ENCODE measurements at regions not wholly inside any gene's neighbourhood (a gene's known extent, or its start where the extent isn't known, plus 50 kb on each side); places are given as distances from the start of the nearest gene placed in this dataset.

DNA sequence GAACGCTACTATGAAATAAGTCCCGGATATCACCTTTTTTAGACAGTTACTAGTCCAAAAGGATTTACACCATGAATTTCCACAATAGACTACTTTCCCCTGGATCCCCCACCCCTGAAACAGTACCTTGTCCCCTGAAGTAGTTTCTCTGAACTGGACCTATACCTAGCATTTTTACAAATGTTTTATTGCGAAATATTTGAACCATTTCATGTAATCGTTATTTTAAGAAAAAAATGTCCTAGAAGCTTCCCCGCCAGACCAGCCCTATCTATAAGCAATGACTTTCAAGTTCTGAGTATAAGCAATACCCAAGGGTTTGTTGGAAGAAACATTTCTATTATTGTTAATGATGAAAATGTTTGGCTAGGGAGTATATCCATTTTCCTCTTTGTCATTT lies 517.8 kb upstream of the IGFBP7 start:
- H3K9me3 ChIP-seq (ENCODE audit: low read length), result no peaks in the 10 kb centered on the region
- TF ChIP-seq, protein P1, sequence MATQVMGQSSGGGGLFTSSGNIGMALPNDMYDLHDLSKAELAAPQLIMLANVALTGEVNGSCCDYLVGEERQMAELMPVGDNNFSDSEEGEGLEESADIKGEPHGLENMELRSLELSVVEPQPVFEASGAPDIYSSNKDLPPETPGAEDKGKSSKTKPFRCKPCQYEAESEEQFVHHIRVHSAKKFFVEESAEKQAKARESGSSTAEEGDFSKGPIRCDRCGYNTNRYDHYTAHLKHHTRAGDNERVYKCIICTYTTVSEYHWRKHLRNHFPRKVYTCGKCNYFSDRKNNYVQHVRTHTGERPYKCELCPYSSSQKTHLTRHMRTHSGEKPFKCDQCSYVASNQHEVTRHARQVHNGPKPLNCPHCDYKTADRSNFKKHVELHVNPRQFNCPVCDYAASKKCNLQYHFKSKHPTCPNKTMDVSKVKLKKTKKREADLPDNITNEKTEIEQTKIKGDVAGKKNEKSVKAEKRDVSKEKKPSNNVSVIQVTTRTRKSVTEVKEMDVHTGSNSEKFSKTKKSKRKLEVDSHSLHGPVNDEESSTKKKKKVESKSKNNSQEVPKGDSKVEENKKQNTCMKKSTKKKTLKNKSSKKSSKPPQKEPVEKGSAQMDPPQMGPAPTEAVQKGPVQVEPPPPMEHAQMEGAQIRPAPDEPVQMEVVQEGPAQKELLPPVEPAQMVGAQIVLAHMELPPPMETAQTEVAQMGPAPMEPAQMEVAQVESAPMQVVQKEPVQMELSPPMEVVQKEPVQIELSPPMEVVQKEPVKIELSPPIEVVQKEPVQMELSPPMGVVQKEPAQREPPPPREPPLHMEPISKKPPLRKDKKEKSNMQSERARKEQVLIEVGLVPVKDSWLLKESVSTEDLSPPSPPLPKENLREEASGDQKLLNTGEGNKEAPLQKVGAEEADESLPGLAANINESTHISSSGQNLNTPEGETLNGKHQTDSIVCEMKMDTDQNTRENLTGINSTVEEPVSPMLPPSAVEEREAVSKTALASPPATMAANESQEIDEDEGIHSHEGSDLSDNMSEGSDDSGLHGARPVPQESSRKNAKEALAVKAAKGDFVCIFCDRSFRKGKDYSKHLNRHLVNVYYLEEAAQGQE (IDR thresholded peaks at IDR 0.05; ENCODE audit: borderline replicate concordance), result no peak
- no peak for TF ChIP-seq SMC3 (conservative IDR thresholded peaks at IDR 0.05; ENCODE audit: poor library complexity)
- no peak for TF ChIP-seq POLR2AphosphoS5 (IDR thresholded peaks at IDR 0.05)
- TF ChIP-seq EZH2 (IDR thresholded peaks at IDR 0.05; ENCODE audit: borderline replicate concordance, insufficient read depth, low read length, poor library complexity, severe bottlenecking), result no peak
- no peak for TF ChIP-seq EP300 (conservative IDR thresholded peaks at IDR 0.05; ENCODE audit: poor library complexity, severe bottlenecking)
- no peak for TF ChIP-seq CTCF (IDR thresholded peaks at IDR 0.05; ENCODE audit: poor library complexity, severe bottlenecking)
- TF ChIP-seq RAD21 (conservative IDR thresholded peaks at IDR 0.05), result no peak
- TF ChIP-seq MXI1 (conservative IDR thresholded peaks at IDR 0.05; ENCODE audit: poor library complexity, severe bottlenecking), result no peak
- TF ChIP-seq TAF1 (IDR thresholded peaks at IDR 0.05; ENCODE audit: low read depth), result no peak

GRCh38 chr4:57614257-57614932 lies 504.2 kb upstream of the IGFBP7 start:
- Histone ChIP-seq H3K9me2 (ENCODE audit: insufficient read depth, low read length) (no peaks in the 10 kb centered on the region), H3K9ac (ENCODE audit: low read length) (no peak overlapping the region), H3K27me3 (ENCODE audit: insufficient read depth, low read depth, low read length) (no peaks in the 10 kb centered on the region), H3K4me3 (ENCODE audit: low read length) (no peak overlapping the region), H2AFZ (ENCODE audit: low read depth, low read length) (no peak overlapping the region), H3F3A (ENCODE audit: insufficient read depth, low read length, poor library complexity, severe bottlenecking) (no peaks in the 10 kb centered on the region), H3K4me2 (ENCODE audit: low read length) (no peak overlapping the region), H3K79me2 (replicated peaks; ENCODE audit: insufficient read depth, low read length) (no peaks in the 10 kb centered on the region), H4K20me1 (ENCODE audit: insufficient read depth) (no peaks in the 10 kb centered on the region), H3K36me3 (ENCODE audit: insufficient read depth, low read length) (no peaks in the 10 kb centered on the region), H3K27ac (ENCODE audit: low read length) (no peak overlapping the region), H3K9me3 (ENCODE audit: low read length) (no peaks in the 10 kb centered on the region)
- no peak for TF ChIP-seq POLR2AphosphoS5 (IDR thresholded peaks at IDR 0.05)
- TF ChIP-seq, protein P1 (IDR thresholded peaks at IDR 0.05; ENCODE audit: borderline replicate concordance), result no peak
- no peak for TF ChIP-seq EZH2 (IDR thresholded peaks at IDR 0.05; ENCODE audit: borderline replicate concordance, insufficient read depth, low read length, poor library complexity, severe bottlenecking)
- TF ChIP-seq TAF1 (IDR thresholded peaks at IDR 0.05; ENCODE audit: low read depth), result no peak
- no peak for TF ChIP-seq RAD21 (conservative IDR thresholded peaks at IDR 0.05)
- TF ChIP-seq CTCF (IDR thresholded peaks at IDR 0.05; ENCODE audit: poor library complexity, severe bottlenecking), result no peak
- TF ChIP-seq EP300 (conservative IDR thresholded peaks at IDR 0.05; ENCODE audit: poor library complexity, severe bottlenecking), result no peak
- TF ChIP-seq SMC3 (conservative IDR thresholded peaks at IDR 0.05; ENCODE audit: poor library complexity), result no peak
- TF ChIP-seq MXI1 (conservative IDR thresholded peaks at IDR 0.05; ENCODE audit: poor library complexity, severe bottlenecking), result no peak

More for the DNA sequence above, 517.8 kb upstream of the IGFBP7 start:
- H3K36me3 ChIP-seq (ENCODE audit: insufficient read depth, low read length), result no peaks in the 10 kb centered on the region
- H4K20me1 ChIP-seq (ENCODE audit: insufficient read depth), result no peaks in the 10 kb centered on the region
- no peak overlapping the region for H3K4me3 ChIP-seq (ENCODE audit: low read length)
- H3K27ac ChIP-seq (ENCODE audit: low read length), result no peak overlapping the region
- no peak overlapping the region for H3K9ac ChIP-seq (ENCODE audit: low read length)
- H2AFZ ChIP-seq (ENCODE audit: low read depth, low read length), result no peak overlapping the region
- no peaks in the 10 kb centered on the region for H3F3A ChIP-seq (ENCODE audit: insufficient read depth, low read length, poor library complexity, severe bottlenecking)
- no peak overlapping the region for H3K4me2 ChIP-seq (ENCODE audit: low read length)
- H3K27me3 ChIP-seq (ENCODE audit: insufficient read depth, low read depth, low read length), result no peaks in the 10 kb centered on the region
- no peaks in the 10 kb centered on the region for H3K79me2 ChIP-seq (replicated peaks; ENCODE audit: insufficient read depth, low read length)
- H3K9me2 ChIP-seq (ENCODE audit: insufficient read depth, low read length), result no peaks in the 10 kb centered on the region
